PC-3 (cell line): ENCODE measurements at regions not wholly inside any gene's neighbourhood (a gene's known extent, or its start where the extent isn't known, plus 50 kb on each side); places are given as distances from the start of the nearest gene placed in this dataset.

Source experiments
- ATAC-seq: fragments of 200-7000 bp; cut with Tn5 transposase; 2 replicates; pipeline ENCODE4 v1.9.1; 2020; ENCODE audit warnings: mild to moderate bottlenecking, moderate library complexity
- BruUV-seq: library from RNA; stranded (reverse); fragments of 400-500 nt; replicated peaks from 2 replicates; lab custom pipeline; 2021; lab: Mats Ljungman, UMichigan
- CTCF ChIA-PET: fragments of 300-600 bp; sonication (Branson Sonifier 250); formaldehyde crosslinking; loops from one replicate; lab custom pipeline; 2022; ENCODE audit warnings: antibody characterized with exemption; lab: Charles Lee
- POLR2A ChIA-PET: fragments of 300-600 bp; sonication (Branson Sonifier 250); formaldehyde crosslinking; loops from one replicate; lab custom pipeline; 2022; ENCODE audit warnings: antibody characterized with exemption; ENCODE audit not compliant: unreplicated experiment; lab: Charles Lee
- DNase-seq: peaks from one replicate; pipeline ENCODE4 v3.0.0-alpha.2; 2015
- H2AFZ ChIP-seq: fragments of 300-600 bp; sonication (generic); 2 replicates; pipeline ENCODE4 v1.6.0; 2016; ENCODE audit warnings: antibody characterized with exemption, low read length
- H3F3A ChIP-seq: fragments of 300-600 bp; sonication (generic); one replicate; pipeline ENCODE4 v1.6.0; 2017; ENCODE audit warnings: antibody characterized with exemption, low read length, control low read depth, mild to moderate bottlenecking; ENCODE audit not compliant: unreplicated experiment
- H3K27ac ChIP-seq: fragments of 300-600 bp; sonication (generic); 2 replicates; pipeline ENCODE4 v1.5.1; 2016; ENCODE audit warnings: mild to moderate bottlenecking, low read length
- H3K27me3 ChIP-seq: fragments of 300-600 bp; sonication (generic); 2 replicates; pipeline ENCODE4 v1.6.1; 2016; ENCODE audit warnings: low read length, mixed read lengths
- H3K36me3 ChIP-seq: fragments of 300-600 bp; sonication (generic); 2 replicates; pipeline ENCODE4 v1.6.1; 2016; ENCODE audit warnings: low read depth, mixed run types, low read length, mixed read lengths
- H3K4me1 ChIP-seq: fragments of 300-600 bp; sonication (generic); 2 replicates; pipeline ENCODE4 v1.5.1; 2016; ENCODE audit warnings: low read length; ENCODE audit not compliant: insufficient read depth
- H3K4me2 ChIP-seq: fragments of 300-600 bp; sonication (generic); 2 replicates; pipeline ENCODE4 v1.6.0; 2016; ENCODE audit warnings: low read length
- H3K4me3 ChIP-seq: fragments of 300-600 bp; sonication (generic); 2 replicates; pipeline ENCODE4 v1.5.1; 2016; ENCODE audit warnings: mild to moderate bottlenecking, low read length, mixed read lengths
- H3K79me2 ChIP-seq: fragments of 300-600 bp; sonication (generic); 2 replicates; pipeline ENCODE4 v1.6.1; 2017; ENCODE audit warnings: low read length, mixed read lengths
- H3K9ac ChIP-seq: fragments of 300-600 bp; sonication (generic); 2 replicates; pipeline ENCODE4 v1.6.0; 2016; ENCODE audit warnings: mild to moderate bottlenecking, low read length
- H3K9me2 ChIP-seq: fragments of 300-600 bp; sonication (generic); replicated peaks from 2 replicates; pipeline ENCODE4 v1.6.1; 2016; ENCODE audit warnings: mixed run types, low read length, mixed read lengths
- H3K9me3 ChIP-seq: fragments of 300-600 bp; sonication (generic); 2 replicates; pipeline ENCODE4 v1.6.1; 2016; ENCODE audit warnings: low read length, mixed read lengths
- H4K20me1 ChIP-seq: fragments of 300-600 bp; sonication (generic); 2 replicates; pipeline ENCODE4 v1.6.1; 2016; ENCODE audit warnings: low read length, mixed read lengths
- CTCF ChIP-seq: fragments of 300-600 bp; sonication (generic); conservative IDR thresholded peaks from 2 replicates; pipeline ENCODE4 v1.5.1; 2017; ENCODE audit warnings: antibody characterized with exemption, low read depth, mild to moderate bottlenecking, low read length
- EZH2 ChIP-seq: fragments of 300-600 bp; sonication (generic); IDR thresholded peaks from one replicate; pipeline ENCODE4 v1.6.1; 2017; ENCODE audit warnings: antibody characterized with exemption, mild to moderate bottlenecking, low read length; ENCODE audit not compliant: unreplicated experiment
- EZH2phosphoT487 ChIP-seq: fragments of 300-600 bp; sonication (generic); IDR thresholded peaks from 2 replicates; pipeline ENCODE4 v1.6.1; 2018; ENCODE audit warnings: mild to moderate bottlenecking, antibody characterized with exemption, low read length, borderline replicate concordance
- intact Hi-C: fragments of 100-400 bp; cut with micrococcal nuclease; formaldehyde crosslinking; loops from 2 replicates; pipeline ENCODE4 v1.9.0; 2023

GRCh38 chr6:158249340-158249836 is 62.9 kb upstream of the TULP4 start:
- no peaks in the 10 kb centered on the region for H3F3A ChIP-seq
- no peaks in the 10 kb centered on the region for H3K9me3 ChIP-seq
- POLR2A ChIA-PET, result no interaction called here
- TF ChIP-seq EZH2phosphoT487 (no peak), CTCF (no peak), EZH2 (no peak)
- H3K27me3 ChIP-seq, result no peaks in the 10 kb centered on the region
- H3K9me2 ChIP-seq, result no peaks in the 10 kb centered on the region
- no TSS peak for BruUV-seq
- ATAC-seq (no peak), DNase-seq (no peak)
- H3K79me2 ChIP-seq, result peaks cover 46% of the 10 kb centered on the region
- CTCF ChIA-PET, result no interaction called here
- H3K27ac ChIP-seq, result no peak overlapping the region
- no peak overlapping the region for H2AFZ ChIP-seq
- no peak overlapping the region for H3K9ac ChIP-seq
- no peak overlapping the region for H3K4me3 ChIP-seq
- intact Hi-C loops, result no loop called here
- H4K20me1 ChIP-seq, result no peaks in the 10 kb centered on the region
- H3K4me1 ChIP-seq, result peaks cover 13% of the 10 kb centered on the region
- no peaks in the 10 kb centered on the region; the same call in 1 of the 2 replicates for H3K36me3 ChIP-seq
- no peak overlapping the region for H3K4me2 ChIP-seq

DNA sequence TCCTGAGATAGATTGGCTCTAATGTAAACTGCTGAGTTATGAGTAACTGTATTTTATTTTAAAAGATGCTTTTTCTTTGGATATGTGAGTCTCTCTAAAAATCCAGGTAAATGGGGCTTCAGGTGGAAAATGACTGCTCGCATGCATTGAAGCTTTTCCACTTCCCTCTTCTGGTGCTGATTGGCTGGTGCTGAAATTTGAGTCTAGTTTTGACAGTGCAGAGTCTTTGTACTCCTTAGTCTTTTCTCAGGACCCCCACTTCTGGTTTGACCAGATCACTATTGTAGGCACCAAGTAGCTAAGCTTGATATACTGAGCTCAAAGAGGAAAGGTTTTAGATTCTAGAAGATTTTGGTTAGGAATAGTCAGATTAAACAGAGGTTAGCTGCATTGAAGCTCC is 60.7 kb upstream of the TULP4 start:
- intact Hi-C loops, result no loop called here
- H3K9ac ChIP-seq, result no peak overlapping the region
- H3K4me1 ChIP-seq, result no peaks in the 10 kb centered on the region
- ATAC-seq, result no peak
- H3K27ac ChIP-seq, result no peak overlapping the region
- ChIA-PET CTCF (no interaction called here), POLR2A (no interaction called here)
- no peaks in the 10 kb centered on the region for H3K27me3 ChIP-seq
- no peak for TF ChIP-seq EZH2
- no peak for TF ChIP-seq EZH2phosphoT487
- TF ChIP-seq CTCF, result no peak
- no peak overlapping the region for H3K4me3 ChIP-seq
- H3F3A ChIP-seq, result no peaks in the 10 kb centered on the region
- no peaks in the 10 kb centered on the region for H3K9me3 ChIP-seq
- H3K9me2 ChIP-seq, result no peaks in the 10 kb centered on the region
- peaks cover 46% of the 10 kb centered on the region for H3K79me2 ChIP-seq
- no TSS peak for BruUV-seq
- H4K20me1 ChIP-seq, result no peaks in the 10 kb centered on the region
- DNase-seq, result no peak
- H3K36me3 ChIP-seq, result no peaks in the 10 kb centered on the region; the same call in 1 of the 2 replicates
- no peak overlapping the region for H3K4me2 ChIP-seq
- H2AFZ ChIP-seq, result no peak overlapping the region

DNA sequence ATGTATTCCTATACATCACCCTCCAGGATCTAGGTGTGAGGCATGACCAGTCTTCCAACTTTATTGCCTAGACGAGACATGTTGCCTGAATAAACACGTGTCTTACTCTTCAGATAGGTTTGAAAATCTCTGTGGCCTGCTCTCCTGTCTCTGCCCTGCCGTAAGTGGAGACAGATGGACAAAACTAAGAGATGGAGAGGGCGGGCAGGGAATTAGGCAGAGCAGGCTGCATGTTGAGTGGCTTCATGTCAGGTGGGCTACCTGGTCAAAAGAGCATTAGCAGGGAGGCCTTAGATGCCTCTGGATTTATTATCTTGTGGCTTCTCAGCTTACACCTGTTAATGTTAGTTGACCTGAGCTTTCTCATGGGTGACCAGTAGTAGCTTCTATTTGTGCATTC is 59.0 kb upstream of the TULP4 start:
- no peaks in the 10 kb centered on the region for H4K20me1 ChIP-seq
- intact Hi-C loops, result no loop called here

More for the DNA sequence above, 59.0 kb upstream of the TULP4 start:
- DNase-seq (no peak), ATAC-seq (no peak)
- TF ChIP-seq EZH2 (no peak), CTCF (no peak), EZH2phosphoT487 (no peak)
- Histone ChIP-seq H3K4me1 (no peaks in the 10 kb centered on the region), H3K9ac (no peak overlapping the region), H3K9me2 (no peaks in the 10 kb centered on the region), H3K4me3 (no peak overlapping the region), H2AFZ (no peak overlapping the region), H3K9me3 (no peaks in the 10 kb centered on the region), H3K4me2 (no peak overlapping the region), H3F3A (no peaks in the 10 kb centered on the region), H3K27me3 (no peaks in the 10 kb centered on the region), H3K27ac (no peak overlapping the region), H3K79me2 (peaks cover 44% of the 10 kb centered on the region), H3K36me3 (no peaks in the 10 kb centered on the region; the same call in 1 of the 2 replicates)
- CTCF ChIA-PET, result no interaction called here
- POLR2A ChIA-PET, result no interaction called here
- no TSS peak for BruUV-seq
